Osteocyte (in vitro differentiated cells): ENCODE measurements at regions not wholly inside any gene's neighbourhood (a gene's known extent, or its start where the extent isn't known, plus 50 kb on each side); places are given as distances from the start of the nearest gene placed in this dataset.

Experiments used
- DNase-seq: peaks from one replicate; pipeline ENCODE4 v3.0.0; 2021; ENCODE audit warnings: mixed read lengths; ENCODE audit not compliant: unreplicated experiment; ENCODE audit errors: extremely low spot score
- H3K27ac Mint-ChIP-seq: one replicate; pipeline ENCODE4 v1.8.0; 2021; ENCODE audit warnings: mild to moderate bottlenecking, mixed read lengths; ENCODE audit not compliant: unreplicated experiment
- H3K27me3 Mint-ChIP-seq: one replicate; pipeline ENCODE4 v1.8.0; 2021; ENCODE audit warnings: mixed read lengths; ENCODE audit not compliant: unreplicated experiment
- H3K36me3 Mint-ChIP-seq: one replicate; pipeline ENCODE4 v1.8.0; 2021; ENCODE audit warnings: mixed read lengths; ENCODE audit not compliant: unreplicated experiment
- H3K4me1 Mint-ChIP-seq: one replicate; pipeline ENCODE4 v1.8.0; 2021; ENCODE audit warnings: mixed read lengths; ENCODE audit not compliant: unreplicated experiment
- H3K4me3 Mint-ChIP-seq: one replicate; pipeline ENCODE4 v1.8.0; 2021; ENCODE audit warnings: mild to moderate bottlenecking, moderate library complexity, mixed read lengths; ENCODE audit not compliant: unreplicated experiment
- H3K9me3 Mint-ChIP-seq: one replicate; pipeline ENCODE4 v1.8.0; 2021; ENCODE audit warnings: mixed read lengths; ENCODE audit not compliant: unreplicated experiment
- TF ChIP-seq, protein P1 (sequence below): fragments of 200-600 bp; sonication (generic); IDR thresholded peaks from 2 replicates; pipeline ENCODE4 v1.5.0; 2021; ENCODE audit warnings: antibody characterized with exemption, mild to moderate bottlenecking, moderate library complexity

DNA sequence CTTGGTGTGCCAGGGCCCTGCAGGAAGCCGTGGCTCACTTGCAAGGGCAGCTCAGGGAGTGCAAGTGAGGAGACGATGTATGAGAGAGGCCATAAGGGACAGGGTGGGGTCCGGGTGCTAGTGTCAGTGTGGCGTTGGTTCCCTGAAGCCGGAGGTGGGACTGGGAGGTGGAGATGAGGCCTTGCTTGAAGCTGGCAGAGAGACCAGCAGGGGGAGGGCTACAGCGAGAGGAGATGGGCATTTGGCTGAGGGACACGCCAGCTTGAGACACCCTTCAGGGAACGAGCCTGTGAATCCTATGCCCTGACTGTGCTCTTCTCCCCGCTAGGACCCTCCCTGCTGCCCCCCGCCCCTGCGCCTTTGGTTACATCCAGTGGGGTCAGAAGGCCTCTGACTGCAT, 529.1 kb downstream of the TCERG1L start:
- peaks cover 19% of the 10 kb centered on the region for H3K9me3 Mint-ChIP-seq

GRCh38 chr10:130784326-130784725, 527.2 kb downstream of the TCERG1L start:
- H3K4me3 Mint-ChIP-seq = no peak overlapping the region
- DNase-seq = no peak
- H3K27me3 Mint-ChIP-seq = no peaks in the 10 kb centered on the region
- peaks cover 19% of the 10 kb centered on the region for H3K9me3 Mint-ChIP-seq
- no peaks in the 10 kb centered on the region for H3K4me1 Mint-ChIP-seq
- H3K27ac Mint-ChIP-seq = no peak overlapping the region
- TF ChIP-seq, protein P1, sequence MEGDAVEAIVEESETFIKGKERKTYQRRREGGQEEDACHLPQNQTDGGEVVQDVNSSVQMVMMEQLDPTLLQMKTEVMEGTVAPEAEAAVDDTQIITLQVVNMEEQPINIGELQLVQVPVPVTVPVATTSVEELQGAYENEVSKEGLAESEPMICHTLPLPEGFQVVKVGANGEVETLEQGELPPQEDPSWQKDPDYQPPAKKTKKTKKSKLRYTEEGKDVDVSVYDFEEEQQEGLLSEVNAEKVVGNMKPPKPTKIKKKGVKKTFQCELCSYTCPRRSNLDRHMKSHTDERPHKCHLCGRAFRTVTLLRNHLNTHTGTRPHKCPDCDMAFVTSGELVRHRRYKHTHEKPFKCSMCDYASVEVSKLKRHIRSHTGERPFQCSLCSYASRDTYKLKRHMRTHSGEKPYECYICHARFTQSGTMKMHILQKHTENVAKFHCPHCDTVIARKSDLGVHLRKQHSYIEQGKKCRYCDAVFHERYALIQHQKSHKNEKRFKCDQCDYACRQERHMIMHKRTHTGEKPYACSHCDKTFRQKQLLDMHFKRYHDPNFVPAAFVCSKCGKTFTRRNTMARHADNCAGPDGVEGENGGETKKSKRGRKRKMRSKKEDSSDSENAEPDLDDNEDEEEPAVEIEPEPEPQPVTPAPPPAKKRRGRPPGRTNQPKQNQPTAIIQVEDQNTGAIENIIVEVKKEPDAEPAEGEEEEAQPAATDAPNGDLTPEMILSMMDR = no peak
- H3K36me3 Mint-ChIP-seq = peaks cover 3% of the 10 kb centered on the region

More for the DNA sequence above, 529.1 kb downstream of the TCERG1L start:
- no peak overlapping the region for H3K27ac Mint-ChIP-seq
- DNase-seq = no peak
- no peak overlapping the region for H3K4me3 Mint-ChIP-seq
- H3K4me1 Mint-ChIP-seq = no peaks in the 10 kb centered on the region
- no peaks in the 10 kb centered on the region for H3K27me3 Mint-ChIP-seq
- TF ChIP-seq, protein P1 = no peak
- peaks cover 3% of the 10 kb centered on the region for H3K36me3 Mint-ChIP-seq

- TF ChIP-seq, protein P1 = no peak
- no peak overlapping the region for H3K27ac Mint-ChIP-seq
- no peak overlapping the region for H3K4me3 Mint-ChIP-seq
- DNase-seq = no peak
- H3K9me3 Mint-ChIP-seq = peaks cover 11% of the 10 kb centered on the region
- no peaks in the 10 kb centered on the region for H3K4me1 Mint-ChIP-seq
- peaks cover 3% of the 10 kb centered on the region for H3K36me3 Mint-ChIP-seq
- H3K27me3 Mint-ChIP-seq = no peaks in the 10 kb centered on the region
Measured at GRCh38 chr10:130786365-130786966, 525.1 kb downstream of the TCERG1L start.

- peaks cover 4% of the 10 kb centered on the region for H3K9me3 Mint-ChIP-seq
- TF ChIP-seq, protein P1 = no peak
- peaks cover 3% of the 10 kb centered on the region for H3K36me3 Mint-ChIP-seq
- H3K4me1 Mint-ChIP-seq = no peaks in the 10 kb centered on the region
- DNase-seq = no peak
- no peak overlapping the region for H3K27ac Mint-ChIP-seq
- H3K27me3 Mint-ChIP-seq = no peaks in the 10 kb centered on the region
- H3K4me3 Mint-ChIP-seq = no peak overlapping the region
Measured at GRCh38 chr10:130787243-130787642, 524.3 kb downstream of the TCERG1L start.

DNA sequence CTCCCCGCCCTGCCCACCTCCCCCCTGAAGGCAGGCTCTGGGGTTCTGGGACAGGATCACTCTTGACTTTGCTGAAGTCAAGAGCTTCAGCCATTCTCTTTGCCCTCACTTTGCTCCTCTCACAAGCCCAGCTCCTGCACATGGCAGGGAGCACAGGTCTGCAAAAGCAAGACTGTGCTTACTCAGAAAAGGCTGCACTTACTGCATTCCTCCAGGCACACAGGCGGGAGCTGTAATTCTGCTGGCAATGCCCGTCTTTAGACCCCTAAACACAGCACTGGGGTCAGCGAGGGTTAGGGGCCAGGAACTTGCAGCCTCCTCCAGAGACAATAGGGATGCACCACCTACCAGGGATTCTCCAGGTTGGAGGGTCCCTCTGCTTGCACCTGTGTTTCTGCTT, 523.7 kb downstream of the TCERG1L start:
- no peak for DNase-seq
- peaks cover 3% of the 10 kb centered on the region for H3K36me3 Mint-ChIP-seq
- TF ChIP-seq, protein P1 = no peak
- H3K4me1 Mint-ChIP-seq = no peaks in the 10 kb centered on the region
- no peak overlapping the region for H3K27ac Mint-ChIP-seq
- H3K4me3 Mint-ChIP-seq = no peak overlapping the region
- peaks cover 3% of the 10 kb centered on the region for H3K9me3 Mint-ChIP-seq
- H3K27me3 Mint-ChIP-seq = no peaks in the 10 kb centered on the region
